Ovary (tissue), 7 donors: ENCODE measurements at regions not wholly inside any gene's neighbourhood (a gene's known extent, or its start where the extent isn't known, plus 50 kb on each side); places are given as distances from the start of the nearest gene placed in this dataset.

ENCODE experiments used
- DNase-seq, 5 donors: peaks; one replicate each; pipeline ENCODE4 v3.0.0-alpha.2; 2019 to 2020
- H3K27ac ChIP-seq, 2 donors: fragments of 200-600 bp; one replicate each; pipeline versions ENCODE4 v1.5.1 to v1.8.0; 2019 to 2022
- H3K27me3 ChIP-seq: fragments of 200-600 bp; one replicate; pipeline ENCODE4 v1.8.0; 2022
- H3K36me3 ChIP-seq: fragments of 200-600 bp; sonication (generic); one replicate; pipeline ENCODE4 v1.5.1; 2019
- H3K4me1 ChIP-seq: one replicate; pipeline ENCODE4 v1.8.1; 2013; ENCODE audit warnings: mild to moderate bottlenecking, moderate library complexity; ENCODE audit not compliant: insufficient read depth
- H3K4me3 ChIP-seq: fragments of 200-600 bp; sonication (generic); one replicate; pipeline ENCODE4 v1.5.1; 2017
- H3K9me3 ChIP-seq, 2 donors: fragments of 200-600 bp in 1 of 2; sonication (generic) in 1 of 2; one replicate each; pipeline versions ENCODE4 v1.5.1 to v1.8.1; 2013 to 2019; ENCODE audit warnings: mild to moderate bottlenecking in 1 of 2, moderate library complexity in 1 of 2
- CTCF ChIP-seq, 3 donors: fragments of 450-650 bp in 2 of 3; fragments of 200-600 bp in 1 of 3; IDR thresholded peaks; one replicate each; pipeline versions ENCODE4 v1.5.1 to v1.8.0; 2016 to 2022; ENCODE audit warnings: antibody characterized with exemption in 3 of 3, mild to moderate bottlenecking in 1 of 3
- EP300 ChIP-seq: sonication (generic); formaldehyde crosslinking; IDR thresholded peaks from one replicate; pipeline ENCODE4 v1.6.1; 2017; ENCODE audit warnings: antibody characterized with exemption
- POLR2A ChIP-seq: fragments of 450-650 bp; IDR thresholded peaks from one replicate; pipeline ENCODE4 v1.6.1; 2017; ENCODE audit warnings: antibody characterized with exemption, mild to moderate bottlenecking, moderate library complexity
- WGBS, 3 donors: extraction: QIAGEN DNeasy Blood & Tissue Kit in 1 of 3; methylation state at CpG; one replicate each; pipeline versions ENCODE4 v1.1.5 to v1.1.7; 2013 to 2017; 5-methylcytosine and 5-hydroxymethylcytosine counted together
- intact Hi-C, 4 donors: fragments of 100-400 bp; cut with DNase I; formaldehyde crosslinking; loops; one replicate each; pipeline versions ENCODE4 v1.11.0 to v1.15.1; 2022 to 2023
- donor health status: DM: no; HTN: no; CAD: no; lungs with moderate emphysema.
- donor health status: DM: no; HTN: no; CAD: no.
- donor health status: Bipolar disorder and iron deficiency.
- donor health status: DM: no; HTN: no; CAD: no.
- donor health status: DM: yes; HTN: yes; CAD: no.

DNA sequence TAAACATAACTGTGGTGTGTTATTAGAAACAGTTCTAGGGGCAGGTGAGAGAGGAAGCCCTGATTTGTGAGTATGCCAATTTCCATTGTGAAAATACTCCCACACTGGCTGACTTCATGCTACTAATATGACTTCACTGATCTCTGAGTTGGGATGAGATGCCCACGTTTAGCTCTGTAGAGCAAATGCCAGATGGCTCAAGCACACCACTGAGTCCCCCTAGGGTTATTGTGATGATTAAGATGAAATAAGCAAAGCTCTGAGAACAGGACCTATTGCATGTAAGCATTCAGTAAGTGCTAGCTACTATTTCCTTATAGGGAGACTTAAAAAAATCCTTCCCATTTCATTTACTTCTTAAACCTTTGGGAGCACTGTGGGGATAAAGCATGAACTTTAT, 117.6 kb downstream of the CENPF start:
- Histone ChIP-seq H3K27ac (no peak overlapping the region), H3K4me3 (no peak overlapping the region), H3K36me3 (no peaks in the 10 kb centered on the region), H3K27me3 (no peaks in the 10 kb centered on the region), H3K9me3 (no peaks in the 10 kb centered on the region), H3K4me1 (no peaks in the 10 kb centered on the region)
- TF ChIP-seq POLR2A (no peak), CTCF (IDR thresholded peaks at IDR 0.05) (no peak), EP300 (no peak)
- DNase-seq = no peak
- intact Hi-C loops = no loop called here
- WGBS, 3 donors = 26 to 39% (median 31%) methylated on average over 1 of the region's 1 CpG

DNA sequence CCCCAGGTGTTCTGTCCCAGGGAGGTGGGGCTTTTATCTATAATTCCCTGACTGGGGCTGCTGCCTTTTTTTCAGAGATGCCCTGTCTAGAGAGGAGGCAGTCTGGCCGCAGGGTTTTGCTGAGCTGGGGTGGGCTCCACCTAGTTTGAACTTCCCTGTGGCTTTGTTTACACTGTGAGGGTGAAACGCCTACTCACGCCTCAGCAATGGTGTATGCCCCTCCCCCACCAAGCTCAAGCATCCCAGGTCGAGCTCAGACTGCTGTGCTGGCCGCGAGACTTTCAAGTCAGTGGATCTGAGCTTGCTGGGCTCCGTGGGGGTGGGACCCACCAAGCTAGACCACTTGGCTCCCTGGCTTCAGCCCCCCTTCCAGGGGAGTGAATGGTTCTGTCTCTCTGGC, 124.3 kb downstream of the CENPF start:
- Histone ChIP-seq H3K27me3 (no peaks in the 10 kb centered on the region), H3K4me1 (no peaks in the 10 kb centered on the region), H3K9me3 (no peaks in the 10 kb centered on the region), H3K27ac (no peak overlapping the region), H3K4me3 (no peak overlapping the region), H3K36me3 (no peaks in the 10 kb centered on the region)
- TF ChIP-seq CTCF (IDR thresholded peaks at IDR 0.05) (no peak), POLR2A (no peak), EP300 (no peak)
- 30 to 39% (median 36%) methylated on average over 7 of the region's 7 CpGs for WGBS, 3 donors
- intact Hi-C loops = no loop called here
- no peak for DNase-seq

GRCh38 chr1:214739621-214740238, 136.7 kb downstream of the CENPF start:
- no peak for TF ChIP-seq CTCF (IDR thresholded peaks at IDR 0.05)
- no peak for TF ChIP-seq EP300
- no peak for TF ChIP-seq POLR2A
- Histone ChIP-seq H3K27ac (no peak overlapping the region), H3K4me3 (no peak overlapping the region), H3K9me3 (no peaks in the 10 kb centered on the region), H3K36me3 (no peaks in the 10 kb centered on the region), H3K27me3 (no peaks in the 10 kb centered on the region), H3K4me1 (no peaks in the 10 kb centered on the region)
- intact Hi-C loops = no loop called here
- DNase-seq = no peak
- 10 to 22% (median 15%) methylated on average over 1 of the region's 1 CpG for WGBS, 3 donors

GRCh38 chr1:214740471-214740870, 137.5 kb downstream of the CENPF start:
- WGBS, 3 donors = 79 to 82% (median 81%) methylated on average over 2 of the region's 2 CpGs
- intact Hi-C loops = no loop called here

More at GRCh38 chr1:214740471-214740870, 137.5 kb downstream of the CENPF start:
- no peaks in the 10 kb centered on the region for H3K4me1 ChIP-seq
- DNase-seq = no peak
- H3K4me3 ChIP-seq = no peak overlapping the region
- H3K27me3 ChIP-seq = no peaks in the 10 kb centered on the region
- H3K36me3 ChIP-seq = no peaks in the 10 kb centered on the region
- TF ChIP-seq EP300 (no peak), POLR2A (no peak), CTCF (IDR thresholded peaks at IDR 0.05) (no peak)
- H3K27ac ChIP-seq = no peak overlapping the region
- H3K9me3 ChIP-seq = no peaks in the 10 kb centered on the region
